Daoy (cell line): ENCODE measurements at regions not wholly inside any gene's neighbourhood (a gene's known extent, or its start where the extent isn't known, plus 50 kb on each side); places are given as distances from the start of the nearest gene placed in this dataset.
"Not testable (repeated sequence)": the region's sequence is repeated elsewhere in the genome, so short reads cannot be mapped to it uniquely, and the experiment has no call there.

Source experiments
- DNase-seq: peaks from one replicate; pipeline ENCODE4 v3.0.0-alpha.2; 2015; ENCODE audit warnings: low read depth

- DNase-seq: no peak
These were observed 90.9 kb upstream of the OLIG2 start for GRCh38 chr21:32934829-32935228.

GRCh38 chr21:32940079-32941014 is 85.4 kb upstream of the OLIG2 start:
- DNase-seq: peak; percentile 71

GRCh38 chr21:32941263-32941662 is 84.5 kb upstream of the OLIG2 start:
- DNase-seq: no peak

- peak; percentile 54 for DNase-seq
These were observed 79.1 kb upstream of the OLIG2 start for GRCh38 chr21:32946654-32947053.

GRCh38 chr21:32947736-32948135 is 78.0 kb upstream of the OLIG2 start:
- no peak for DNase-seq

GRCh38 chr21:32949701-32950100 is 76.0 kb upstream of the OLIG2 start:
- no peak for DNase-seq

GRCh38 chr21:32951041-32951440 is 74.7 kb upstream of the OLIG2 start:
- DNase-seq: no peak

- no peak for DNase-seq
These were observed 71.4 kb upstream of the OLIG2 start for GRCh38 chr21:32954353-32954752.

GRCh38 chr21:32955311-32956060 is 70.2 kb upstream of the OLIG2 start:
- peak; percentile 39 for DNase-seq

GRCh38 chr21:32956061-32956656 is 69.6 kb upstream of the OLIG2 start:
- DNase-seq: no peak

- DNase-seq: no peak
These were observed 68.2 kb upstream of the OLIG2 start for GRCh38 chr21:32957545-32957944.

GRCh38 chr21:32958288-32959002 is 67.3 kb upstream of the OLIG2 start:
- peak; percentile 45 for DNase-seq

- no peak for DNase-seq
These were observed 63.5 kb upstream of the OLIG2 start for GRCh38 chr21:32962268-32962667.

GRCh38 chr21:32965129-32965680 is 60.5 kb upstream of the OLIG2 start:
- no peak for DNase-seq

GRCh38 chr21:32966120-32966519 is 59.6 kb upstream of the OLIG2 start:
- DNase-seq: no peak

GRCh38 chr21:32968103-32968502 is 57.6 kb upstream of the OLIG2 start:
- DNase-seq: not testable (repeated sequence)

GRCh38 chr21:32974653-32975052 is 51.1 kb upstream of the OLIG2 start:
- no peak for DNase-seq

- DNase-seq: no peak
These were observed 49.8 kb upstream of the OLIG2 start for GRCh38 chr21:32975811-32976431.
